ENCODE measurements at regions not wholly inside any gene's neighbourhood (a gene's known extent, or its start where the extent isn't known, plus 50 kb on each side); places are given as distances from the start of the nearest gene placed in this dataset.
"Not testable (repeated sequence)": the region's sequence is repeated elsewhere in the genome, so short reads cannot be mapped to it uniquely, and the experiment has no call there.

DNA sequence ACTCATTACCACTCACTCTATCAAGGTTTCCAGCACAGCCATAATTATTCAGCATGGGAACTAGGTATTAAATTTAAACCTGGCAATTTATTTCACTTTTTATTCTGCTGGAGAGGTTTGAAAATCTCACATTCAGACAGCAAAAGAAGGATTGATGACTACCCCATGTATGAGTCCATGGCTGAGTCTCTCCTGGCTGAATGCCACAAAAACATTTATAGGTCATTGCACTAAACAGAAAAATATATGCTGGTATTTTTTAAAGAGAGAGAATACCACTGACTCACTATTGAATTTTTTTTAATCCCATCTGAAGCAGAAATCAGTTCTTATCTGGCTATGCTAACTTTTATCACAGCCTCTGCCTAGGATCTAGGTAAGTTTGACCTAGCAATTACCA is 336.3 kb downstream of the PPP1R3A start:
- intact Hi-C loops (cut with DNase I): no loop called here
- no peaks in the 10 kb centered on the region for H3K9me3 ChIP-seq
- no peaks in the 10 kb centered on the region for H3K36me3 ChIP-seq
- no peaks in the 10 kb centered on the region for H3K27me3 ChIP-seq
- TF ChIP-seq POLR2AphosphoS5 (IDR thresholded peaks at IDR 0.05; ENCODE audit: insufficient read depth in 1 of 2, low read depth in 1 of 2): no peak
- TF ChIP-seq, protein P1, sequence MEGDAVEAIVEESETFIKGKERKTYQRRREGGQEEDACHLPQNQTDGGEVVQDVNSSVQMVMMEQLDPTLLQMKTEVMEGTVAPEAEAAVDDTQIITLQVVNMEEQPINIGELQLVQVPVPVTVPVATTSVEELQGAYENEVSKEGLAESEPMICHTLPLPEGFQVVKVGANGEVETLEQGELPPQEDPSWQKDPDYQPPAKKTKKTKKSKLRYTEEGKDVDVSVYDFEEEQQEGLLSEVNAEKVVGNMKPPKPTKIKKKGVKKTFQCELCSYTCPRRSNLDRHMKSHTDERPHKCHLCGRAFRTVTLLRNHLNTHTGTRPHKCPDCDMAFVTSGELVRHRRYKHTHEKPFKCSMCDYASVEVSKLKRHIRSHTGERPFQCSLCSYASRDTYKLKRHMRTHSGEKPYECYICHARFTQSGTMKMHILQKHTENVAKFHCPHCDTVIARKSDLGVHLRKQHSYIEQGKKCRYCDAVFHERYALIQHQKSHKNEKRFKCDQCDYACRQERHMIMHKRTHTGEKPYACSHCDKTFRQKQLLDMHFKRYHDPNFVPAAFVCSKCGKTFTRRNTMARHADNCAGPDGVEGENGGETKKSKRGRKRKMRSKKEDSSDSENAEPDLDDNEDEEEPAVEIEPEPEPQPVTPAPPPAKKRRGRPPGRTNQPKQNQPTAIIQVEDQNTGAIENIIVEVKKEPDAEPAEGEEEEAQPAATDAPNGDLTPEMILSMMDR (IDR thresholded peaks at IDR 0.05): no peak
- no peak for TF ChIP-seq POLR2A (IDR thresholded peaks at IDR 0.05)
- no peaks in the 10 kb centered on the region for H3K4me1 ChIP-seq
- H3K4me3 ChIP-seq: no peak overlapping the region
- H3K27ac ChIP-seq: no peak overlapping the region
- no peak for DNase-seq (ENCODE audit: extremely low spot score in 2 of 2)

DNA sequence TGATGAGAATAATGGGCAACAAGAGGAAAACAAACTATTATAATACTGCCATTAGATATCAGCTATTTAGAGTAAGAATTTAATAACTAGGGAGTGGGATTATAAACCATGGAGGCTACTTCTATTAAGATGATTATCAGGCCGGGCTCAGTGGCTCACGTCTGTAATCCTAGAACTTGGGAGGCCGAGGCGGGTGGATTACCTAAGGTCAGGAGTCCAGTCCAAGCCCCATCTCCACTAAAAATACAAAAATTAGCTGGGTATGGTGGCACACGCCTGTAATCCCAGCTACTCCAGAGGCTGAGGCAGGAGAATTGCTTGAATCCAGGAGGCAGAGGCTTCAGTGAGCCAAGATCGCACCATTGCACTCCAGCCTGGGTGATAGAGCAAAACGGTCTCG is 355.6 kb downstream of the PPP1R3A start:
- H3K27ac ChIP-seq; H3K4me3 ChIP-seq; H3K4me1 ChIP-seq; H3K36me3 ChIP-seq; DNase-seq (ENCODE audit: extremely low spot score in 2 of 2); H3K27me3 ChIP-seq; intact Hi-C loops (cut with DNase I); H3K9me3 ChIP-seq: not testable (repeated sequence)

DNA sequence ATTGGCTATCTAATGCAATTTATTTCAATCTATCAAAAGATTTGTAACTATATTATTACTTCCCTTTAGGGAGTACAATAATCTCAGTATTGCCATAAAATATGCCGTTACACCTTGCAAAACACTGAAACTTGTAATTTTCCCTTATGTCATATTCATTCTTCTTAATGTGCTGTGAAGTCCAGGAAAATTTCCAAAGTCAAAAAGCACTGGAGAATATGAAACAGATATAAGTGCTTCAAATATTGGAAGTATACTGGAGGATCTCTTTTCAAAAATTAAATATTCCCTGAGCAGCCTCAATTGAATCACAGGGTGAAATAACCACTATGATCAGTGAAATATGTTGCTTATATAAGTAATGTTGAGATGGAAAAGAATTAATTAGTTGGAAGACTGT is 356.0 kb downstream of the PPP1R3A start:
- Histone ChIP-seq H3K27me3 (no peaks in the 10 kb centered on the region), H3K9me3 (no peaks in the 10 kb centered on the region), H3K4me3 (no peak overlapping the region), H3K4me1 (no peaks in the 10 kb centered on the region), H3K36me3 (no peaks in the 10 kb centered on the region), H3K27ac (no peak overlapping the region)
- intact Hi-C loops (cut with DNase I): no loop called here
- TF ChIP-seq, protein P1 (IDR thresholded peaks at IDR 0.05): no peak
- TF ChIP-seq POLR2A (IDR thresholded peaks at IDR 0.05): no peak
- no peak for TF ChIP-seq POLR2AphosphoS5 (IDR thresholded peaks at IDR 0.05; ENCODE audit: insufficient read depth in 1 of 2, low read depth in 1 of 2)
- DNase-seq (ENCODE audit: extremely low spot score in 2 of 2): no peak

DNA sequence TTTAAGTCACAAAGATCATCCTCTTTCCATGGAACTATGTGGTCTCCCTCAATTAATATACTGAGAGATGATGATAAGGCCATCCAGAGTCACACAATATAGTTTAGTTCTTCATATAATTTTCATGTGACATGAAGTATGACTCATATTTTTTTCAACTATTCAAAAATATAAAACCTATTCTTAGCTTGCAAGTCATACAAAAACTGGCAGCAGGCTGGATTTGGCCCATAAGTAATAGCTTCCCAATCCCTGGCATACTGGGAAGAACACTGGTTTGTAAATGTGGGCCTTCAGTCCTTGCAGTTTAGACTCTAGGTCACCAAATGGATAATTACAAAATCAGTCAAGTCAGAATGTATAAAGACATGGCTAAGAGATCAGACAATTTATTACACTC is 356.6 kb downstream of the PPP1R3A start:
- no peak for DNase-seq (ENCODE audit: extremely low spot score in 2 of 2)
- H3K9me3 ChIP-seq: no peaks in the 10 kb centered on the region
- H3K36me3 ChIP-seq: no peaks in the 10 kb centered on the region
- no peaks in the 10 kb centered on the region for H3K27me3 ChIP-seq
- H3K4me3 ChIP-seq: no peak overlapping the region
- TF ChIP-seq POLR2A (IDR thresholded peaks at IDR 0.05): no peak
- TF ChIP-seq, protein P1 (IDR thresholded peaks at IDR 0.05): no peak
- TF ChIP-seq POLR2AphosphoS5 (IDR thresholded peaks at IDR 0.05; ENCODE audit: insufficient read depth in 1 of 2, low read depth in 1 of 2): no peak
- H3K4me1 ChIP-seq: no peaks in the 10 kb centered on the region
- H3K27ac ChIP-seq: no peak overlapping the region
- intact Hi-C loops (cut with DNase I): no loop called here

DNA sequence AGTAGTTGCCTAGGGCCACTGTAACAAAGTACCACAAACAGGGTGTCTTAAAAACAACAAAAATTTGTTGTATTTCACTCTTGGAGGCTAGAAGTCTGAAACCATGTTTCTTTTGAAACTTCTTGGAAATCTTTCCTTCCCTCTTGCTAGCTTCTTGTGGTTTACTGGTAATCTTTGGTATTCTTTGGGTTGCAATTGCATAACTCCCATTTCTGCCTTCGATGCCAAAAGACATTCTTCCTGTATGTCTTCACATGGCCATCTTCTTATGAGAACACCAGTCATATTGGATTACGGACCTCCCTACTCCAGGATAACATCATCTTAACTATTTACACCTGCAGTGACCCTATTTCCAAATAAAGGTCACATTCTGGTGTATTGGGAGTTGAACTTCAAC is 357.4 kb downstream of the PPP1R3A start:
- TF ChIP-seq, protein P1 (IDR thresholded peaks at IDR 0.05): no peak
- TF ChIP-seq POLR2AphosphoS5 (IDR thresholded peaks at IDR 0.05; ENCODE audit: insufficient read depth in 1 of 2, low read depth in 1 of 2): no peak
- TF ChIP-seq POLR2A (IDR thresholded peaks at IDR 0.05): no peak
- intact Hi-C loops (cut with DNase I): no loop called here
- H3K27me3 ChIP-seq: no peaks in the 10 kb centered on the region
- no peak overlapping the region for H3K27ac ChIP-seq
- no peak for DNase-seq (ENCODE audit: extremely low spot score in 2 of 2)
- H3K4me1 ChIP-seq: no peaks in the 10 kb centered on the region
- no peak overlapping the region for H3K4me3 ChIP-seq
- H3K36me3 ChIP-seq: no peaks in the 10 kb centered on the region
- H3K9me3 ChIP-seq: no peaks in the 10 kb centered on the region

DNA sequence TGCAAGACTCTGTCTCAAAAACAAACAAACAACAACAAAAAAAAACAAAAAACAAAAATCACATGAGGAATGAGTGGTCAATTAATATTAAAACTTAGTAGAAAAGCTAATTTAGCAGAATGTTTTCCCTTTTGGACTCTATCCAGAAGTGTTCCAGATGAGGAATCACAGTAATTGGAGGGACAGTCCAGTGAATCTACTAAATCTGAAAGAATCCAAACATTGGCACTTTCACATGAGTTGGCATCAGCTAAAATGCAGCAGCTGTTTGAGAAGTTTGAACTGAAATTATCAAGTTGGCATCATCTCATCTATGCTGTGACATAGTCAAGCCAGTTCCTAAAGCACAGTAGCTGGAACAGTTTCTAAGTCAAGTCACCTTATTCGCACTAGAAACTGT is 367.8 kb downstream of the PPP1R3A start:
- TF ChIP-seq, protein P1 (IDR thresholded peaks at IDR 0.05): no peak
- TF ChIP-seq POLR2A (IDR thresholded peaks at IDR 0.05) (no peak), POLR2AphosphoS5 (IDR thresholded peaks at IDR 0.05; ENCODE audit: insufficient read depth in 1 of 2, low read depth in 1 of 2) (no peak)
- Histone ChIP-seq H3K27ac (no peak overlapping the region), H3K4me3 (no peak overlapping the region), H3K9me3 (no peaks in the 10 kb centered on the region), H3K36me3 (no peaks in the 10 kb centered on the region), H3K4me1 (no peaks in the 10 kb centered on the region), H3K27me3 (no peaks in the 10 kb centered on the region)
- intact Hi-C loops (cut with DNase I): no loop called here
- DNase-seq (ENCODE audit: extremely low spot score in 2 of 2): no peak
